HEK293 (cell line): ENCODE measurements at regions not wholly inside any gene's neighbourhood (a gene's known extent, or its start where the extent isn't known, plus 50 kb on each side); places are given as distances from the start of the nearest gene placed in this dataset.

Source experiments
- GLI4 ChIP-seq: fragments of 450-650 bp; formaldehyde crosslinking; IDR thresholded peaks from 2 replicates; pipeline ENCODE4 v1.5.1; 2016; ENCODE audit warnings: missing biosample characterization, missing genetic modification characterization
- IKZF3 ChIP-seq: fragments of 450-650 bp; IDR thresholded peaks from 2 replicates; pipeline ENCODE4 v1.5.0; 2018; ENCODE audit warnings: missing biosample characterization, mild to moderate bottlenecking, missing genetic modification characterization, moderate library complexity
- RBAK ChIP-seq: fragments of 450-650 bp; formaldehyde crosslinking; IDR thresholded peaks from 2 replicates; pipeline ENCODE4 v1.5.1; 2016; ENCODE audit warnings: missing biosample characterization, missing genetic modification characterization
- YY1 ChIP-seq: fragments of 450-650 bp; formaldehyde crosslinking; IDR thresholded peaks from 2 replicates; pipeline ENCODE4 v1.5.1; 2018; ENCODE audit warnings: missing biosample characterization, missing genetic modification characterization
- ZBTB1 ChIP-seq: fragments of 450-650 bp; formaldehyde crosslinking; IDR thresholded peaks from 2 replicates; pipeline ENCODE4 v1.5.1; 2016; ENCODE audit warnings: missing biosample characterization, missing genetic modification characterization
- ZNF10 ChIP-seq: fragments of 450-650 bp; formaldehyde crosslinking; IDR thresholded peaks from 2 replicates; pipeline ENCODE4 v1.5.1; 2017; ENCODE audit warnings: missing biosample characterization, missing genetic modification characterization
- ZNF133 ChIP-seq: fragments of 450-650 bp; formaldehyde crosslinking; IDR thresholded peaks from 2 replicates; pipeline ENCODE4 v1.5.1; 2016; ENCODE audit warnings: missing biosample characterization, missing genetic modification characterization
- ZNF23 ChIP-seq: fragments of 450-650 bp; formaldehyde crosslinking; IDR thresholded peaks from 2 replicates; pipeline ENCODE4 v1.5.1; 2016; ENCODE audit warnings: missing biosample characterization, missing genetic modification characterization, borderline replicate concordance
- ZNF24 ChIP-seq: fragments of 450-650 bp; formaldehyde crosslinking; IDR thresholded peaks from 2 replicates; pipeline ENCODE4 v1.5.1; 2016; ENCODE audit warnings: missing biosample characterization, missing genetic modification characterization
- ZNF670 ChIP-seq: fragments of 450-650 bp; formaldehyde crosslinking; IDR thresholded peaks from 2 replicates; pipeline ENCODE4 v1.5.1; 2016; ENCODE audit warnings: missing biosample characterization, missing genetic modification characterization, low read depth
- TF ChIP-seq, protein P1 (sequence below): fragments of 450-650 bp; formaldehyde crosslinking; IDR thresholded peaks from 2 replicates; pipeline ENCODE4 v1.5.1; 2016; ENCODE audit warnings: missing biosample characterization, missing genetic modification characterization, low read depth
- TF ChIP-seq, protein P2 (sequence below): fragments of 450-650 bp; formaldehyde crosslinking; IDR thresholded peaks from 2 replicates; pipeline ENCODE4 v1.5.1; 2016; ENCODE audit warnings: missing biosample characterization, missing genetic modification characterization
- TF ChIP-seq, protein P3 (sequence below): fragments of 450-650 bp; formaldehyde crosslinking; conservative IDR thresholded peaks from 2 replicates; pipeline ENCODE4 v1.5.1; 2016; ENCODE audit warnings: low read depth, missing biosample characterization, missing genetic modification characterization
- TF ChIP-seq, protein P4 (sequence below): fragments of 450-650 bp; formaldehyde crosslinking; IDR thresholded peaks from 2 replicates; pipeline ENCODE4 v1.5.1; 2016; ENCODE audit warnings: missing biosample characterization, missing genetic modification characterization

DNA sequence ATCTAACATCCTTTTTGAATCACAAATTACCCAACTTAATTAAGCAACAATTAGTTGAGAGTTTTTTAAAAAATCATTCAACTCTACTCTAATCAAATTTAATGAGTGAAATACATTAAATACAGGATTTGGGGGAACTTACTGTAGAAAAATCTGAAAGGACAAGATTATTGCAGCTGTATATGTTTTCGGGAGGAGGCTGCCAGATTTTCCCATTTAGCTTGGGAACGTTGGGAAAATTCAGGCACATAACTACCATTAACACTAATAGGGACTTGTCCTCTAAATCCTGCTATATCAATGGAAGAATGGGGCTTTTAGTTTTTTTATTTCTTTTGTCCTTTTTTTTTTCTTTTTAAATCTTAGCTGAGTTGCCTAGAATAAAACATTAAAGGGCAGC is 691.4 kb upstream of the FZD8 start:
- TF ChIP-seq, protein P1, sequence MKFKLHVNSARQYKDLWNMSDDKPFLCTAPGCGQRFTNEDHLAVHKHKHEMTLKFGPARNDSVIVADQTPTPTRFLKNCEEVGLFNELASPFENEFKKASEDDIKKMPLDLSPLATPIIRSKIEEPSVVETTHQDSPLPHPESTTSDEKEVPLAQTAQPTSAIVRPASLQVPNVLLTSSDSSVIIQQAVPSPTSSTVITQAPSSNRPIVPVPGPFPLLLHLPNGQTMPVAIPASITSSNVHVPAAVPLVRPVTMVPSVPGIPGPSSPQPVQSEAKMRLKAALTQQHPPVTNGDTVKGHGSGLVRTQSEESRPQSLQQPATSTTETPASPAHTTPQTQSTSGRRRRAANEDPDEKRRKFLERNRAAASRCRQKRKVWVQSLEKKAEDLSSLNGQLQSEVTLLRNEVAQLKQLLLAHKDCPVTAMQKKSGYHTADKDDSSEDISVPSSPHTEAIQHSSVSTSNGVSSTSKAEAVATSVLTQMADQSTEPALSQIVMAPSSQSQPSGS (tag by site-specific recombination), result no peak
- no peak for TF ChIP-seq IKZF3 (tag by site-specific recombination)
- TF ChIP-seq YY1, result no peak
- TF ChIP-seq, protein P2, sequence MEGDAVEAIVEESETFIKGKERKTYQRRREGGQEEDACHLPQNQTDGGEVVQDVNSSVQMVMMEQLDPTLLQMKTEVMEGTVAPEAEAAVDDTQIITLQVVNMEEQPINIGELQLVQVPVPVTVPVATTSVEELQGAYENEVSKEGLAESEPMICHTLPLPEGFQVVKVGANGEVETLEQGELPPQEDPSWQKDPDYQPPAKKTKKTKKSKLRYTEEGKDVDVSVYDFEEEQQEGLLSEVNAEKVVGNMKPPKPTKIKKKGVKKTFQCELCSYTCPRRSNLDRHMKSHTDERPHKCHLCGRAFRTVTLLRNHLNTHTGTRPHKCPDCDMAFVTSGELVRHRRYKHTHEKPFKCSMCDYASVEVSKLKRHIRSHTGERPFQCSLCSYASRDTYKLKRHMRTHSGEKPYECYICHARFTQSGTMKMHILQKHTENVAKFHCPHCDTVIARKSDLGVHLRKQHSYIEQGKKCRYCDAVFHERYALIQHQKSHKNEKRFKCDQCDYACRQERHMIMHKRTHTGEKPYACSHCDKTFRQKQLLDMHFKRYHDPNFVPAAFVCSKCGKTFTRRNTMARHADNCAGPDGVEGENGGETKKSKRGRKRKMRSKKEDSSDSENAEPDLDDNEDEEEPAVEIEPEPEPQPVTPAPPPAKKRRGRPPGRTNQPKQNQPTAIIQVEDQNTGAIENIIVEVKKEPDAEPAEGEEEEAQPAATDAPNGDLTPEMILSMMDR, result no peak
- TF ChIP-seq RBAK (tag by site-specific recombination), result no peak
- TF ChIP-seq ZNF10, result no peak
- TF ChIP-seq ZNF670 (tag by site-specific recombination), result no peak
- no peak for TF ChIP-seq ZNF23
- TF ChIP-seq, protein P3, sequence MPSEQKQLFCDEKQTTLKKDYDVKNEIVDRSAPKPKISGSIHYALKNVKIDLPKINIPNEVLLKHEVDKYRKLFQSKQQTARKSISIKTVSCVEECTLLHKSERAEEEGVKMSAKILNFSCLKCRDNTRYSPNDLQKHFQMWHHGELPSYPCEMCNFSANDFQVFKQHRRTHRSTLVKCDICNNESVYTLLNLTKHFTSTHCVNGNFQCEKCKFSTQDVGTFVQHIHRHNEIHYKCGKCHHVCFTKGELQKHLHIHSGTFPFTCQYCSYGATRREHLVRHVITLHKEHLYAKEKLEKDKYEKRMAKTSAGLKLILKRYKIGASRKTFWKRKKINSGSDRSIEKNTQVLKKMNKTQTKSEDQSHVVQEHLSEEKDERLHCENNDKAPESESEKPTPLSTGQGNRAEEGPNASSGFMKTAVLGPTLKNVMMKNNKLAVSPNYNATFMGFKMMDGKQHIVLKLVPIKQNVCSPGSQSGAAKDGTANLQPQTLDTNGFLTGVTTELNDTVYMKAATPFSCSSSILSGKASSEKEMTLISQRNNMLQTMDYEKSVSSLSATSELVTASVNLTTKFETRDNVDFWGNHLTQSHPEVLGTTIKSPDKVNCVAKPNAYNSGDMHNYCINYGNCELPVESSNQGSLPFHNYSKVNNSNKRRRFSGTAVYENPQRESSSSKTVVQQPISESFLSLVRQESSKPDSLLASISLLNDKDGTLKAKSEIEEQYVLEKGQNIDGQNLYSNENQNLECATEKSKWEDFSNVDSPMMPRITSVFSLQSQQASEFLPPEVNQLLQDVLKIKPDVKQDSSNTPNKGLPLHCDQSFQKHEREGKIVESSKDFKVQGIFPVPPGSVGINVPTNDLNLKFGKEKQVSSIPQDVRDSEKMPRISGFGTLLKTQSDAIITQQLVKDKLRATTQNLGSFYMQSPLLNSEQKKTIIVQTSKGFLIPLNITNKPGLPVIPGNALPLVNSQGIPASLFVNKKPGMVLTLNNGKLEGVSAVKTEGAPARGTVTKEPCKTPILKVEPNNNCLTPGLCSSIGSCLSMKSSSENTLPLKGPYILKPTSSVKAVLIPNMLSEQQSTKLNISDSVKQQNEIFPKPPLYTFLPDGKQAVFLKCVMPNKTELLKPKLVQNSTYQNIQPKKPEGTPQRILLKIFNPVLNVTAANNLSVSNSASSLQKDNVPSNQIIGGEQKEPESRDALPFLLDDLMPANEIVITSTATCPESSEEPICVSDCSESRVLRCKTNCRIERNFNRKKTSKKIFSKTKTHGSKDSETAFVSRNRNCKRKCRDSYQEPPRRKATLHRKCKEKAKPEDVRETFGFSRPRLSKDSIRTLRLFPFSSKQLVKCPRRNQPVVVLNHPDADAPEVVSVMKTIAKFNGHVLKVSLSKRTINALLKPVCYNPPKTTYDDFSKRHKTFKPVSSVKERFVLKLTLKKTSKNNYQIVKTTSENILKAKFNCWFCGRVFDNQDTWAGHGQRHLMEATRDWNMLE (tag by site-specific recombination), result no peak
- TF ChIP-seq ZNF133 (tag by site-specific recombination), result no peak
- TF ChIP-seq GLI4 (tag by site-specific recombination), result no peak
- no peak for TF ChIP-seq ZNF24 (tag by site-specific recombination)
- TF ChIP-seq, protein P4, sequence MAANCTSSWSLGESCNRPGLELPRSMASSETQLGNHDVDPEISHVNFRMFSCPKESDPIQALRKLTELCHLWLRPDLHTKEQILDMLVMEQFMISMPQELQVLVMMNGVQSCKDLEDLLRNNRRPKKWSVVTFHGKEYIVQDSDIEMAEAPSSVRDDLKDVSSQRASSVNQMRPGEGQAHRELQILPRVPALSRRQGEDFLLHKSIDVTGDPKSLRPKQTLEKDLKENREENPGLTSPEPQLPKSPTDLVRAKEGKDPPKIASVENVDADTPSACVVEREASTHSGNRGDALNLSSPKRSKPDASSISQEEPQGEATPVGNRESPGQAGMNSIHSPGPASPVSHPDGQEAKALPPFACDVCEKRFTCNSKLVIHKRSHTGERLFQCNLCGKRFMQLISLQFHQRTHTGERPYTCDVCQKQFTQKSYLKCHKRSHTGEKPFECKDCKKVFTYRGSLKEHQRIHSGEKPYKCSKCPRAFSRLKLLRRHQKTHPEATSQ, result no peak
- no peak for TF ChIP-seq ZBTB1 (tag by site-specific recombination)
